ENCODE measurements at regions not wholly inside any gene's neighbourhood (a gene's known extent, or its start where the extent isn't known, plus 50 kb on each side); places are given as distances from the start of the nearest gene placed in this dataset.

- no peak overlapping the region for H3K9ac ChIP-seq (ENCODE audit: low read length)
- no peaks in the 10 kb centered on the region for H4K20me1 ChIP-seq (ENCODE audit: insufficient read depth, low read length)
- no peak overlapping the region for H3K4me2 ChIP-seq (ENCODE audit: low read length)
- H3K4me3 ChIP-seq (ENCODE audit: low read depth, low read length, poor library complexity, severe bottlenecking): no peak overlapping the region
- no peaks in the 10 kb centered on the region for H3K9me3 ChIP-seq (ENCODE audit: low read length)
- TF ChIP-seq, protein P1, sequence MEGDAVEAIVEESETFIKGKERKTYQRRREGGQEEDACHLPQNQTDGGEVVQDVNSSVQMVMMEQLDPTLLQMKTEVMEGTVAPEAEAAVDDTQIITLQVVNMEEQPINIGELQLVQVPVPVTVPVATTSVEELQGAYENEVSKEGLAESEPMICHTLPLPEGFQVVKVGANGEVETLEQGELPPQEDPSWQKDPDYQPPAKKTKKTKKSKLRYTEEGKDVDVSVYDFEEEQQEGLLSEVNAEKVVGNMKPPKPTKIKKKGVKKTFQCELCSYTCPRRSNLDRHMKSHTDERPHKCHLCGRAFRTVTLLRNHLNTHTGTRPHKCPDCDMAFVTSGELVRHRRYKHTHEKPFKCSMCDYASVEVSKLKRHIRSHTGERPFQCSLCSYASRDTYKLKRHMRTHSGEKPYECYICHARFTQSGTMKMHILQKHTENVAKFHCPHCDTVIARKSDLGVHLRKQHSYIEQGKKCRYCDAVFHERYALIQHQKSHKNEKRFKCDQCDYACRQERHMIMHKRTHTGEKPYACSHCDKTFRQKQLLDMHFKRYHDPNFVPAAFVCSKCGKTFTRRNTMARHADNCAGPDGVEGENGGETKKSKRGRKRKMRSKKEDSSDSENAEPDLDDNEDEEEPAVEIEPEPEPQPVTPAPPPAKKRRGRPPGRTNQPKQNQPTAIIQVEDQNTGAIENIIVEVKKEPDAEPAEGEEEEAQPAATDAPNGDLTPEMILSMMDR (IDR thresholded peaks at IDR 0.05; ENCODE audit: low read length): no peak
- no peak for TF ChIP-seq EZH2 (IDR thresholded peaks at IDR 0.05; ENCODE audit: borderline replicate concordance, low read length)
- no peaks in the 10 kb centered on the region for H3K79me2 ChIP-seq (ENCODE audit: insufficient read depth, low read length)
- no peaks in the 10 kb centered on the region; the same call in 1 of the 2 replicates for H3K36me3 ChIP-seq (ENCODE audit: insufficient read depth, low read length)
- H3F3A ChIP-seq (ENCODE audit: insufficient read depth, low read length): no peaks in the 10 kb centered on the region
- no peaks in the 10 kb centered on the region for H3K27me3 ChIP-seq (ENCODE audit: insufficient read depth, low read length)
- H3K4me1 ChIP-seq (ENCODE audit: insufficient read depth, low read length, severe bottlenecking): peaks cover 5% of the 10 kb centered on the region
- H2AFZ ChIP-seq (ENCODE audit: low read length): no peak overlapping the region
- no peak overlapping the region for H3K27ac ChIP-seq (ENCODE audit: low read depth, low read length, poor library complexity, severe bottlenecking)
- no peaks in the 10 kb centered on the region for H3K9me2 ChIP-seq (ENCODE audit: low read depth, low read length)
Measured at GRCh38 chr4:123662827-123663226, 266.2 kb downstream of the SPRY1 start.

DNA sequence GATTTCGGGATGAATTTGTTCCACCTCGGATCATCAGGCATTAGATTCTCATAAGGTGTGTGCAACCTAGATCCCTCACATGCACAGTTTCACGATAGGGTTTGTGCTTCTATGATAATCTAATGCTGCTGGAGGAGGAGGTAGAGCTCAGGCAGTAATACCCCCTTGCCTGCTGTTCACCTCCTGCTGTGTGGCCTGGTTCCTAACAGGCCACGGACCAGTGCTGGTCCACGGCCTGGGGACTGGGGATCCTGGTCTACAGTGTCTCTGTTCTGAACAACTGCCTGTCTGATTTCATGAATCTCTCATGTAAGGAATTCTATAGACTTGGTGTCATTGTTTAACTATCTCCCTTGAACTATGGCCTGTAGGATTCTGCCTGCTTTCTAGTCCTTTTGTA is 269.9 kb downstream of the SPRY1 start:
- Histone ChIP-seq H3K9ac (ENCODE audit: low read length) (no peak overlapping the region), H3K4me2 (ENCODE audit: low read length) (no peak overlapping the region), H3K27me3 (ENCODE audit: insufficient read depth, low read length) (no peaks in the 10 kb centered on the region), H3K79me2 (ENCODE audit: insufficient read depth, low read length) (no peaks in the 10 kb centered on the region), H2AFZ (ENCODE audit: low read length) (no peak overlapping the region), H3K4me1 (ENCODE audit: insufficient read depth, low read length, severe bottlenecking) (no peaks in the 10 kb centered on the region), H3K9me2 (ENCODE audit: low read depth, low read length) (no peaks in the 10 kb centered on the region), H4K20me1 (ENCODE audit: insufficient read depth, low read length) (no peaks in the 10 kb centered on the region), H3F3A (ENCODE audit: insufficient read depth, low read length) (no peaks in the 10 kb centered on the region), H3K27ac (ENCODE audit: low read depth, low read length, poor library complexity, severe bottlenecking) (no peak overlapping the region), H3K4me3 (ENCODE audit: low read depth, low read length, poor library complexity, severe bottlenecking) (no peak overlapping the region), H3K9me3 (ENCODE audit: low read length) (no peaks in the 10 kb centered on the region), H3K36me3 (ENCODE audit: insufficient read depth, low read length) (no peaks in the 10 kb centered on the region; the same call in 1 of the 2 replicates)
- TF ChIP-seq EZH2 (IDR thresholded peaks at IDR 0.05; ENCODE audit: borderline replicate concordance, low read length): no peak
- TF ChIP-seq, protein P1 (IDR thresholded peaks at IDR 0.05; ENCODE audit: low read length): no peak

- no peaks in the 10 kb centered on the region for H3F3A ChIP-seq (ENCODE audit: insufficient read depth, low read length)
- no peaks in the 10 kb centered on the region for H3K79me2 ChIP-seq (ENCODE audit: insufficient read depth, low read length)
- no peaks in the 10 kb centered on the region for H4K20me1 ChIP-seq (ENCODE audit: insufficient read depth, low read length)
- no peak overlapping the region for H3K9ac ChIP-seq (ENCODE audit: low read length)
- H3K4me2 ChIP-seq (ENCODE audit: low read length): no peak overlapping the region
- no peaks in the 10 kb centered on the region for H3K9me2 ChIP-seq (ENCODE audit: low read depth, low read length)
- no peaks in the 10 kb centered on the region for H3K27me3 ChIP-seq (ENCODE audit: insufficient read depth, low read length)
- no peak overlapping the region for H3K27ac ChIP-seq (ENCODE audit: low read depth, low read length, poor library complexity, severe bottlenecking)
- H3K36me3 ChIP-seq (ENCODE audit: insufficient read depth, low read length): no peaks in the 10 kb centered on the region; the same call in 1 of the 2 replicates
- no peaks in the 10 kb centered on the region for H3K9me3 ChIP-seq (ENCODE audit: low read length)
- no peaks in the 10 kb centered on the region for H3K4me1 ChIP-seq (ENCODE audit: insufficient read depth, low read length, severe bottlenecking)
- H2AFZ ChIP-seq (ENCODE audit: low read length): no peak overlapping the region
- H3K4me3 ChIP-seq (ENCODE audit: low read depth, low read length, poor library complexity, severe bottlenecking): no peak overlapping the region
- TF ChIP-seq, protein P1 (IDR thresholded peaks at IDR 0.05; ENCODE audit: low read length): no peak
- TF ChIP-seq EZH2 (IDR thresholded peaks at IDR 0.05; ENCODE audit: borderline replicate concordance, low read length): no peak
Measured at GRCh38 chr4:123667496-123667895, 270.9 kb downstream of the SPRY1 start.
